ENCODE measurements at regions not wholly inside any gene's neighbourhood (a gene's known extent, or its start where the extent isn't known, plus 50 kb on each side); places are given as distances from the start of the nearest gene placed in this dataset.

- Histone ChIP-seq H3K27me3 (replicated peaks) (no peaks in the 10 kb centered on the region), H3K9me3 (replicated peaks) (0 out of 2 replicates have a peak, but pooled peaks cover 2% of the 10 kb centered on the region), H3K4me1 (replicated peaks) (peaks cover 21% of the 10 kb centered on the region), H3K4me3 (no peak overlapping the region), H3K27ac (no peak overlapping the region), H3K36me3 (no peaks in the 10 kb centered on the region)
- DNase-seq (ENCODE audit: low read depth in 1 of 2, low spot score in 2 of 2): no peak
Measured at GRCh38 chr18:25661831-25662230, 309.9 kb upstream of the ZNF521 start.

GRCh38 chr18:25659541-25659940 is 307.6 kb upstream of the ZNF521 start:
- Histone ChIP-seq H3K9me3 (replicated peaks) (no peaks in the 10 kb centered on the region), H3K4me1 (replicated peaks) (peaks cover 21% of the 10 kb centered on the region), H3K36me3 (no peaks in the 10 kb centered on the region), H3K27ac (no peak overlapping the region), H3K4me3 (no peak overlapping the region), H3K27me3 (replicated peaks) (no peaks in the 10 kb centered on the region)
- DNase-seq (ENCODE audit: low read depth in 1 of 2, low spot score in 2 of 2): no peak

- H3K4me3 ChIP-seq: no peak overlapping the region
- no peaks in the 10 kb centered on the region for H3K9me3 ChIP-seq (replicated peaks)
- DNase-seq (ENCODE audit: low read depth in 1 of 2, low spot score in 2 of 2): no peak
- peaks cover 16% of the 10 kb centered on the region for H3K4me1 ChIP-seq (replicated peaks)
- no peaks in the 10 kb centered on the region for H3K27me3 ChIP-seq (replicated peaks)
- H3K36me3 ChIP-seq: no peaks in the 10 kb centered on the region
- no peak overlapping the region for H3K27ac ChIP-seq
Measured at GRCh38 chr18:25658476-25658875, 306.5 kb upstream of the ZNF521 start.

GRCh38 chr18:25651553-25651952 is 299.6 kb upstream of the ZNF521 start:
- no peak overlapping the region for H3K4me3 ChIP-seq
- no peaks in the 10 kb centered on the region for H3K27me3 ChIP-seq (replicated peaks)
- DNase-seq (ENCODE audit: low read depth in 1 of 2, low spot score in 2 of 2): peak in 1 of 2 experiments; percentile 12
- no peaks in the 10 kb centered on the region for H3K9me3 ChIP-seq (replicated peaks)
- H3K4me1 ChIP-seq (replicated peaks): peaks cover 38% of the 10 kb centered on the region
- H3K27ac ChIP-seq: peak overlapping the region; percentile 98
- H3K36me3 ChIP-seq: no peaks in the 10 kb centered on the region

GRCh38 chr18:25650201-25650941 is 298.4 kb upstream of the ZNF521 start:
- Histone ChIP-seq H3K27ac (peak overlapping the region; percentile 98), H3K36me3 (no peaks in the 10 kb centered on the region), H3K4me3 (no peak overlapping the region), H3K4me1 (replicated peaks) (peaks cover 38% of the 10 kb centered on the region), H3K9me3 (replicated peaks) (no peaks in the 10 kb centered on the region), H3K27me3 (replicated peaks) (no peaks in the 10 kb centered on the region)
- DNase-seq (ENCODE audit: low read depth in 1 of 2, low spot score in 2 of 2): peak; percentile 85 to 95

GRCh38 chr18:25648716-25649260 is 296.8 kb upstream of the ZNF521 start:
- H3K27ac ChIP-seq: peak overlapping the region; percentile 98
- H3K4me3 ChIP-seq: no peak overlapping the region
- H3K4me1 ChIP-seq (replicated peaks): peaks cover 38% of the 10 kb centered on the region
- no peaks in the 10 kb centered on the region for H3K36me3 ChIP-seq
- no peaks in the 10 kb centered on the region for H3K27me3 ChIP-seq (replicated peaks)
- no peaks in the 10 kb centered on the region for H3K9me3 ChIP-seq (replicated peaks)
- no peak for DNase-seq (ENCODE audit: low read depth in 1 of 2, low spot score in 2 of 2)

- Histone ChIP-seq H3K4me3 (no peak overlapping the region), H3K9me3 (replicated peaks) (no peaks in the 10 kb centered on the region), H3K36me3 (no peaks in the 10 kb centered on the region), H3K27me3 (replicated peaks) (no peaks in the 10 kb centered on the region), H3K27ac (no peak overlapping the region), H3K4me1 (replicated peaks) (peaks cover 38% of the 10 kb centered on the region)
- no peak for DNase-seq (ENCODE audit: low read depth in 1 of 2, low spot score in 2 of 2)
Measured at GRCh38 chr18:25647404-25647803, 295.4 kb upstream of the ZNF521 start.

- Histone ChIP-seq H3K4me3 (no peak overlapping the region), H3K9me3 (replicated peaks) (no peaks in the 10 kb centered on the region), H3K36me3 (no peaks in the 10 kb centered on the region), H3K27ac (no peak overlapping the region), H3K4me1 (replicated peaks) (peaks cover 34% of the 10 kb centered on the region), H3K27me3 (replicated peaks) (no peaks in the 10 kb centered on the region)
- no peak for DNase-seq (ENCODE audit: low read depth in 1 of 2, low spot score in 2 of 2)
Measured at GRCh38 chr18:25646971-25647370, 295.0 kb upstream of the ZNF521 start.

GRCh38 chr18:25639596-25639995 is 287.6 kb upstream of the ZNF521 start:
- Histone ChIP-seq H3K9me3 (replicated peaks) (no peaks in the 10 kb centered on the region), H3K27me3 (replicated peaks) (no peaks in the 10 kb centered on the region), H3K27ac (no peak overlapping the region), H3K36me3 (no peaks in the 10 kb centered on the region), H3K4me1 (replicated peaks) (no peaks in the 10 kb centered on the region), H3K4me3 (no peak overlapping the region)
- DNase-seq (ENCODE audit: low read depth in 1 of 2, low spot score in 2 of 2): no peak

GRCh38 chr18:25633563-25633962 is 281.6 kb upstream of the ZNF521 start:
- no peaks in the 10 kb centered on the region for H3K36me3 ChIP-seq
- H3K4me3 ChIP-seq: no peak overlapping the region
- no peaks in the 10 kb centered on the region for H3K4me1 ChIP-seq (replicated peaks)
- no peak overlapping the region for H3K27ac ChIP-seq
- no peak for DNase-seq (ENCODE audit: low read depth in 1 of 2, low spot score in 2 of 2)
- no peaks in the 10 kb centered on the region for H3K27me3 ChIP-seq (replicated peaks)
- no peaks in the 10 kb centered on the region; the same call in 1 of the 2 replicates for H3K9me3 ChIP-seq (replicated peaks)

GRCh38 chr18:25630682-25631081 is 278.7 kb upstream of the ZNF521 start:
- peaks cover 6% of the 10 kb centered on the region for H3K9me3 ChIP-seq (replicated peaks)
- no peaks in the 10 kb centered on the region for H3K36me3 ChIP-seq
- no peak for DNase-seq (ENCODE audit: low read depth in 1 of 2, low spot score in 2 of 2)
- H3K27me3 ChIP-seq (replicated peaks): no peaks in the 10 kb centered on the region
- H3K4me3 ChIP-seq: no peak overlapping the region
- no peak overlapping the region for H3K27ac ChIP-seq
- no peaks in the 10 kb centered on the region for H3K4me1 ChIP-seq (replicated peaks)

- Histone ChIP-seq H3K36me3 (no peaks in the 10 kb centered on the region), H3K9me3 (replicated peaks) (no peaks in the 10 kb centered on the region), H3K4me3 (no peak overlapping the region), H3K27me3 (replicated peaks) (no peaks in the 10 kb centered on the region), H3K4me1 (replicated peaks) (no peaks in the 10 kb centered on the region), H3K27ac (no peak overlapping the region)
- no peak for DNase-seq (ENCODE audit: low read depth in 1 of 2, low spot score in 2 of 2)
Measured at GRCh38 chr18:25621682-25622081, 269.7 kb upstream of the ZNF521 start.

GRCh38 chr18:25621144-25621543 is 269.2 kb upstream of the ZNF521 start:
- H3K9me3 ChIP-seq (replicated peaks): no peaks in the 10 kb centered on the region
- H3K27ac ChIP-seq: no peak overlapping the region
- no peak for DNase-seq (ENCODE audit: low read depth in 1 of 2, low spot score in 2 of 2)

GRCh38 chr18:25614168-25614567 is 262.2 kb upstream of the ZNF521 start:
- Histone ChIP-seq H3K4me1 (replicated peaks) (no peaks in the 10 kb centered on the region), H3K27me3 (replicated peaks) (no peaks in the 10 kb centered on the region), H3K4me3 (no peak overlapping the region), H3K9me3 (replicated peaks) (no peaks in the 10 kb centered on the region), H3K27ac (no peak overlapping the region), H3K36me3 (no peaks in the 10 kb centered on the region)
- DNase-seq (ENCODE audit: low read depth in 1 of 2, low spot score in 2 of 2): no peak

More at GRCh38 chr18:25621144-25621543, 269.2 kb upstream of the ZNF521 start:
- no peaks in the 10 kb centered on the region for H3K27me3 ChIP-seq (replicated peaks)
- H3K4me1 ChIP-seq (replicated peaks): no peaks in the 10 kb centered on the region
- H3K36me3 ChIP-seq: no peaks in the 10 kb centered on the region
- H3K4me3 ChIP-seq: no peak overlapping the region

Measured in SJSA1 (cell line).